Fibroblast of the aortic adventitia (primary cell): ENCODE measurements at regions not wholly inside any gene's neighbourhood (a gene's known extent, or its start where the extent isn't known, plus 50 kb on each side); places are given as distances from the start of the nearest gene placed in this dataset.
A peak's percentile ranks its signal among the peaks of the same experiment; 100 is the strongest.

Source experiments
- DNase-seq: peaks from one replicate; pipeline ENCODE4 v3.0.0-alpha.2; 2010; ENCODE audit warnings: low read depth
- H3K4me3 ChIP-seq: 2 replicates; pipeline ENCODE4 v1.5.1; 2011; ENCODE audit warnings: low read depth, mild to moderate bottlenecking, control low read depth, low read length, moderate library complexity
- TF ChIP-seq, protein P1 (sequence below): IDR thresholded peaks from 2 replicates; pipeline ENCODE4 v1.5.1; 2011; ENCODE audit warnings: mild to moderate bottlenecking, low read length, control low read depth, inconsistent platforms; ENCODE audit not compliant: insufficient read depth

DNA sequence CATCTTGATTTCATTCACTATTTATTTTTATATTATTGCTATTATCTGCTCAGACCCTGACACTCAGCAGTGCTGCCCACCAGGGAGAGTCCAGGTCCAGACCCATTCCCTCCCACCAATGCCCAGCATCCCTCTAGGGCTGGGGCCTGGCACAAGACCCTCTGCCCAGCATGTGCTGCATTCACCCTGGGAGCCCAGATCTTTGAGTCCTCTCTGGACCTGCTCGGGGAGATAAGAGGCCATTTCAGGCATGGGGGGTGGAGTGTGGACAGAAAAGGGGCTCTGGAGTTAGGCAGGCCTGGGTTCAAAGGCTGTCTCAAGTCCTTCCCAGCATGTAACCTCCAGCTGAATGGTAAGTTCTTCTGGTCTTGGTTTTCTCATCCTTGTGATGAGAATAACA is 209.6 kb downstream of the CYP26B1 start:
- TF ChIP-seq, protein P1, sequence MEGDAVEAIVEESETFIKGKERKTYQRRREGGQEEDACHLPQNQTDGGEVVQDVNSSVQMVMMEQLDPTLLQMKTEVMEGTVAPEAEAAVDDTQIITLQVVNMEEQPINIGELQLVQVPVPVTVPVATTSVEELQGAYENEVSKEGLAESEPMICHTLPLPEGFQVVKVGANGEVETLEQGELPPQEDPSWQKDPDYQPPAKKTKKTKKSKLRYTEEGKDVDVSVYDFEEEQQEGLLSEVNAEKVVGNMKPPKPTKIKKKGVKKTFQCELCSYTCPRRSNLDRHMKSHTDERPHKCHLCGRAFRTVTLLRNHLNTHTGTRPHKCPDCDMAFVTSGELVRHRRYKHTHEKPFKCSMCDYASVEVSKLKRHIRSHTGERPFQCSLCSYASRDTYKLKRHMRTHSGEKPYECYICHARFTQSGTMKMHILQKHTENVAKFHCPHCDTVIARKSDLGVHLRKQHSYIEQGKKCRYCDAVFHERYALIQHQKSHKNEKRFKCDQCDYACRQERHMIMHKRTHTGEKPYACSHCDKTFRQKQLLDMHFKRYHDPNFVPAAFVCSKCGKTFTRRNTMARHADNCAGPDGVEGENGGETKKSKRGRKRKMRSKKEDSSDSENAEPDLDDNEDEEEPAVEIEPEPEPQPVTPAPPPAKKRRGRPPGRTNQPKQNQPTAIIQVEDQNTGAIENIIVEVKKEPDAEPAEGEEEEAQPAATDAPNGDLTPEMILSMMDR: no peak
- DNase-seq: no peak

DNA sequence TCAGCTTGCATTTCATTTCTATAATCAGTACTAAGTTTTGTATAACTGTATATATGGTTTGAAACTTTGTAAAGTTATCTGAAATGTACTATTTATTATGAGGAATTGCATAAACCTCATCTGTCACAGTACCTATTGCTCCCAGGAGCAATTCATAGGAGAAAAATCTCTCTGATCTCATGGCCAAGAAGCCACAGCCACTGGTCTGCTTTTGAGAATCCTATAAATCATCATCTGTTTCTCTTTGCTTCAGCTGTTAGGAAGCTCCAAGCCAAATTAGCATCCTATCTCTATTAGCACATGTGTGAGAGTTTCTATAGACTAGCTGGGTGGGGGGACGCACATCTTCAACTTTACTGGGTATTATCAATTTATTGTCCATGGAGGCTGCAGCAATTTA is 210.3 kb downstream of the CYP26B1 start:
- DNase-seq: no peak
- TF ChIP-seq, protein P1: no peak
- H3K4me3 ChIP-seq: no peak overlapping the region

More for the DNA sequence above, 209.6 kb downstream of the CYP26B1 start:
- H3K4me3 ChIP-seq: no peak overlapping the region

DNA sequence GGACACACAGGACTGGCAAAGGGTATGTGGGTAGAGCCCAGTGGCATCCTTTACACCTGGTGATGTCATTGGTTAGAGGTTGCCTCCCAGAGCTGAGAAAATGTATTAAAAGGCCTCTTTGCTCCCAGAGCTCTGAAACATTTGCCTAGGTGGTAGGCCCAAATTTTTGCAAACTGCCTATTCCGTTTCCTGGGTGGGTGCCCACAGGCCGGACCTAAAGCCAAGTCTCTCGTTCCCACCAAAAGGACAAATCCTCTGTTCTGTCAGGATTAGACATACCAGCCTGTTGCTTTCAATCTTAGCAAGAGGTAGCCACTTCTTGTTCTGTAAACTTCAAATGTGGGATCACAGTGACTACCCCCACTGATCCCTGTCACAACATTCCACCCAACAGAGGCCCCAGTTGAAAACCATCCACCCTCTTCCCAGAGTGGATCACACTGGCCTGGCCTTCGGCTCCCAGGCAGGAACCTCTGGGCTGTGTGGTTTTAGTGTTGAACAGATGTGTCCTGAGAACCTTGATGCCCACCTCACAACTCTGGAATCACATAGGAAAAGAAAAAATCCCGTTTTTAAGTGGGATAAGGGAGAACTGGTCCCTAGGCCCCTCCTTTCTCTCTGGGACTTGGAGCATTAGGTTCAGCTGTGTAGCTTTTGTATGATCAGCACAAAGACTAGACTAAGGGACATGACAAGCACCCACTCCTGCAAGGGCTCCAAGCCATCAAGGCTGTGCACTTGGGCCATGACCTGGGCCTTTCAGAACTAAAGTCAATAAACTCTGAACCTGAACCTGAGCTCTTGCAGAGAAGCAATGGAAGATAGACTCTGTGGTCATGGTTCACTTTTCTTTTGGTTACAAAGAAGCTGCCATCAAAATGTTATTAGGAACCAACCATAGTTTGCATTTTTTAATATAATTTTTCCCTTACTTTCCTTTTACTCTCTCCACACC is 211.3 kb downstream of the CYP26B1 start:
- no peak for DNase-seq
- no peak overlapping the region for H3K4me3 ChIP-seq
- TF ChIP-seq, protein P1: no peak

DNA sequence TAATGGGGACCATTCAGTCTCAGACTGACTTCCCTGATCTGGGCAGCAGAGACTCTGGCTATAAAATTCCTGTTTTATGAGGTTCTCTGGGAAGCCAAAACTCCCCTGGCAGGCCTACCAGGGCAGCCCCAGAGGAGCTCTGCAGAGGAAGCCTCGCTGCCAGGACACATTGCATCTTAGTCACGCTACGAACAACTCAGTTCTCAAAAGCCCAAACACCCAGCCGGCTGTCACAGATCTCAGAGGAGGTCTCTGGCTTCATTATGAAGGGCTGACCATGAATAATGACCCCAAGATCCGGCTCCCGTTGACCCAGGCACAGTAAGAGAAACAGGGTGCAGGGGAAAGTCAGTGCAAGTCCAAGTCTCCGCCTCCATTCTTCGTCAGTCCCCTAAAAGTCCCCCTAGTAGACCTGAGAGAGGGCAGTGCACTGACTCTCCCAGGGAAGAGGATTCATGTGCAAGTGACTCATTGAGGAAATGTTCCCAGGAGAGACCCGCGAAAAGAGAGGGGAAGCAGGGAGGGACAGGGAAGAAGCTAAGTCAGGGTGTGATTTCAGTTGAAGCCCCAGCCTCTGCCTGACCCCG is 212.3 kb downstream of the CYP26B1 start:
- no peak overlapping the region for H3K4me3 ChIP-seq
- TF ChIP-seq, protein P1: no peak
- peak; percentile 96 for DNase-seq

DNA sequence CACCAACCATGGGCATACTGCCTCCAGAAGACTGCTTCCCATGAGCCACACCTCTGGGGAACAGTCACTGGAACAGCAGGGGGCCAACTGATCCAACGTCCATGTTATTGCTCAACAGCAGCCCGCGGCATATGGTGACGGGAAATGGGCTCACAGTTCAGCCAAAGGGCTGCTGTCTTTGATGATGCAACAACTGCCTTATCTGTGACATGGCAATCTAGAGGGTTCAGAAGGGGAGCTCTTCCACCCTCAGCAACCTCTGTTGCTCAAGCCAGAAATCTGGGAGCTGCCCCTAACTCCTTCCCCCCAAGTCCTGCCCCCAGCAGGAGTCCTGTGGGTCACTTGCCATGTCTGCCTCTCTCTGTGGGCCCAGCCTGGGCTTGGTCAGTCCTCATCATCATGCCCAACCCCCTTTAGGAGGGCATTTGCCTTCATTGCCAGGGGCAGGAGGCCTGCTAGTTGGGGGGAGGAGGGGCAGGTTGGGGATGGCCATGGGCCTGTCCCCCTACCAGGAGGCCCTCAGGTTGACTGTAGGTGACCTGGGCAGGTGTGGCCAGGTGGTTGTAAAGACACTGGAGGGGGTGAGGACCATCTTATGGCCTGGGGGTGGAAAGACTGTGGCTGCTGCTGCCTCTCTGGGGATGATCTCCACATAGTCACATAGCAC is 212.9 kb downstream of the CYP26B1 start:
- DNase-seq: peak; percentile 97
- no peak overlapping the region for H3K4me3 ChIP-seq
- TF ChIP-seq, protein P1: no peak

DNA sequence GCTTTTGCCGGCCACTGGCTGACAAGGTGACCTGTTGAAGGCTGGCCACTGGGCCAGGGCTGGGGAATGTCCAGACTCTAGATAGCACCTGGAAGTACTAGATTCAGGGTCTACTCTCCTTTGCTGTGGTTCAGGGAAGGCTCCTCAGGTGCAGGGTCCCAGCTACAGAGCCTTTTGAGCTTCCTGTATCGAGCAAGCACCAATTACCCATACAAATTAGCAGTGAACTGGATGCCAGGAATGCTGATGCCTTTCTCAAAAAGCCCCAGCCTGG is 213.4 kb downstream of the CYP26B1 start:
- no peak for DNase-seq
- no peak overlapping the region for H3K4me3 ChIP-seq
- TF ChIP-seq, protein P1: no peak
